ENCODE measurements at regions not wholly inside any gene's neighbourhood (a gene's known extent, or its start where the extent isn't known, plus 50 kb on each side); places are given as distances from the start of the nearest gene placed in this dataset.

DNA sequence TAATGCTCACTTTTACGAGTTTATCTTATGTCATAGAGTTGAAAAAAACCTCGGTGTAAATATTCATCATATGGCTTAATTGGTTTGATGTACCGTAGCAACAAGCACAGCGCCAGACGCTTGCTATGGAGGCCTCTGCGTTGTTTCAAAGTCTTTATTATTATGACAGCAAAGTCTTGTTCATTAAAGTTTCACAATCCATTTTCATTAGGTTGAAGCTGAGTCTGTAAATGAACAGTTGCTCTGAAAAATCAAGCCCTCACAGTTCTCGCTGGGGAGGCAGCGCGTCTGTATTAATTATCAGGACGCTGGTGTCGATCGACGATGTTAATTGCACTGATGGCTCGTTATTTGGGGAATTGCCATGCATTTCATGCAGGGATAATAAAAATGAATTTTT lies 185.6 kb downstream of the INSC start:
- no peak for DNase-seq (ENCODE audit: low spot score)
- TF ChIP-seq, protein P1, sequence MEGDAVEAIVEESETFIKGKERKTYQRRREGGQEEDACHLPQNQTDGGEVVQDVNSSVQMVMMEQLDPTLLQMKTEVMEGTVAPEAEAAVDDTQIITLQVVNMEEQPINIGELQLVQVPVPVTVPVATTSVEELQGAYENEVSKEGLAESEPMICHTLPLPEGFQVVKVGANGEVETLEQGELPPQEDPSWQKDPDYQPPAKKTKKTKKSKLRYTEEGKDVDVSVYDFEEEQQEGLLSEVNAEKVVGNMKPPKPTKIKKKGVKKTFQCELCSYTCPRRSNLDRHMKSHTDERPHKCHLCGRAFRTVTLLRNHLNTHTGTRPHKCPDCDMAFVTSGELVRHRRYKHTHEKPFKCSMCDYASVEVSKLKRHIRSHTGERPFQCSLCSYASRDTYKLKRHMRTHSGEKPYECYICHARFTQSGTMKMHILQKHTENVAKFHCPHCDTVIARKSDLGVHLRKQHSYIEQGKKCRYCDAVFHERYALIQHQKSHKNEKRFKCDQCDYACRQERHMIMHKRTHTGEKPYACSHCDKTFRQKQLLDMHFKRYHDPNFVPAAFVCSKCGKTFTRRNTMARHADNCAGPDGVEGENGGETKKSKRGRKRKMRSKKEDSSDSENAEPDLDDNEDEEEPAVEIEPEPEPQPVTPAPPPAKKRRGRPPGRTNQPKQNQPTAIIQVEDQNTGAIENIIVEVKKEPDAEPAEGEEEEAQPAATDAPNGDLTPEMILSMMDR (IDR thresholded peaks at IDR 0.05; ENCODE audit: extremely low read depth, insufficient read depth, missing control alignments), result no peak
- in situ Hi-C loops (cut with MboI; ENCODE audit: low pct_unique_long_range_greater_than_20kb, low sequenced_read_pairs, unreplicated experiment), result no loop called here

DNA sequence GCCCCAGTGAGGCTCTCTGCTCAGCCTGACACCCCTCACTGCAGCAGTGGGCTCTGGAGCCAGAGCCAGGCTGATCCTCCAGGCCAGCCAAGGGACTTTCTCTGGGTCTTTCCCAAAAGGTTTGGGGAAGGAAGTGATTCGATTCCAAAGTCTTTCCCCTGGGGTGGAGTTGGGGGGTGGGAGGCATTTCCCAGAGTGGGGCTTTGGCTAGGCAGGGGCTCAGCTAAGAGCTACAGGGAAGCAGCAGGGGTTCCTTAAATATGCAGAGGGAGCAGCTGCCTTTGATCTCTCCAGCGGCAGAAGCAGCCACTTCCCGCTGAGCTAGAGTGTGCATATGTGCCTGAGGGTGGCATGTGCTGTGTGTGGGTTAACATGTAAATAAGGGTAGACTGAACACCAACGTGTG lies 192.9 kb downstream of the INSC start:
- in situ Hi-C loops (cut with MboI; ENCODE audit: low pct_unique_long_range_greater_than_20kb, low sequenced_read_pairs, unreplicated experiment), result no loop called here
- DNase-seq (ENCODE audit: low spot score), result no peak
- TF ChIP-seq, protein P1 (IDR thresholded peaks at IDR 0.05; ENCODE audit: extremely low read depth, insufficient read depth, missing control alignments), result no peak

DNA sequence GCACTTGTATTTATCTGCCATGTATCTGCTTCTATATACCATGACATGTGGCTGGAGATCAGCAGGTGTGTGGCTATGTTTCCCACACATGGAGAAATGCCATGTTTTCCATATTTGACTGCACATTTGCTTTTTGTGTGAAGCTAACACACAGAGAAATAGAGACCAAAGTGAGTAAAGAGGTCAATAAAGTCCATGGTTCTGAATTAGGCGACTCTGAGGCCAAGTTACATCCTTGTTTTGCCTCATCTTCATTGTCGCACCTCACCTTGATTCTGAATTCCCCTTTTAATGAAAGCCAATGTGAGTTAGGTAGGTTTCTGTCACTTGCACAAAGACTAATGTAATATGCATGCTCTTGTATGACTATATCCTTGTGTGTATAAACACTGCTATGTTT lies 194.1 kb downstream of the INSC start:
- no peak for DNase-seq (ENCODE audit: low spot score)
- TF ChIP-seq, protein P1 (IDR thresholded peaks at IDR 0.05; ENCODE audit: extremely low read depth, insufficient read depth, missing control alignments), result no peak
- in situ Hi-C loops (cut with MboI; ENCODE audit: low pct_unique_long_range_greater_than_20kb, low sequenced_read_pairs, unreplicated experiment), result no loop called here

DNA sequence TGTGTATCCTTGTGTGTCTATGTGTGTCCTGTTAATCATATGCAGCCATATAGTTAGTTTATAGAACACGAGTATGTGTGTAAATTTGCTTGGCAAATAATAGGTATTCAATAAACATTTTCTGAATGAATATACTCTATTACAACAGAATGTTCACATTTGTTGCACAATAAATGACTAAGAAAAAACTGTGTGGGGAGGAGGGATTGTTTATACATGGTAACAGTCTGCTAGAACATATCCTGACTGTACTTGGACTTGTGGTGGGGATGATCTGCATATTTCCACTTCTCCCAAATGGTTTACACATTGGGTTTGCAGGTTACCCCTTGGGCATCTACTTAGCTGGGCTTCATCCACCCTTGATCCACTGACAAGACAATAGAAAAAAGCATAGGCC lies 194.6 kb downstream of the INSC start:
- in situ Hi-C loops (cut with MboI; ENCODE audit: low pct_unique_long_range_greater_than_20kb, low sequenced_read_pairs, unreplicated experiment), result no loop called here
- DNase-seq (ENCODE audit: low spot score), result no peak
- TF ChIP-seq, protein P1 (IDR thresholded peaks at IDR 0.05; ENCODE audit: extremely low read depth, insufficient read depth, missing control alignments), result no peak

DNA sequence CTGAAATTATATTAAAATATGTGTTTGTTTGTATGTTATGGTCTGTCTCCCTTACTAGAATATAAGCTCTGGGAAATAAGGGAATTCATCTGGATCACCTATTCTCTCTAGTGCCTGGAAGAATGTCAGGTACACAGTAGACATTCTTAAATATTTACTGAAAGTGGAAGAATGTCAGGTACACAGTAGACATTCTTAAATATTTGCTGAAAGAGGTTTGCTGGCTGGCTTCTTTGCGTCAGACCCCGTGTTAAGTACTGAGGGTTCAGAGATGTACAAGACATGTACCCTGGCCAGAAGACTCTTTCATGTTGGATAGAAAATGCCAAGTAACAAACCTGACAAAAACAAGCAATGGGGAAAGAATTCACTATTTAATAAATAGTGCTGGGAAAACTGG lies 199.1 kb downstream of the INSC start:
- in situ Hi-C loops (cut with MboI; ENCODE audit: low pct_unique_long_range_greater_than_20kb, low sequenced_read_pairs, unreplicated experiment), result no loop called here
- TF ChIP-seq, protein P1 (IDR thresholded peaks at IDR 0.05; ENCODE audit: extremely low read depth, insufficient read depth, missing control alignments), result no peak
- DNase-seq (ENCODE audit: low spot score), result no peak

DNA sequence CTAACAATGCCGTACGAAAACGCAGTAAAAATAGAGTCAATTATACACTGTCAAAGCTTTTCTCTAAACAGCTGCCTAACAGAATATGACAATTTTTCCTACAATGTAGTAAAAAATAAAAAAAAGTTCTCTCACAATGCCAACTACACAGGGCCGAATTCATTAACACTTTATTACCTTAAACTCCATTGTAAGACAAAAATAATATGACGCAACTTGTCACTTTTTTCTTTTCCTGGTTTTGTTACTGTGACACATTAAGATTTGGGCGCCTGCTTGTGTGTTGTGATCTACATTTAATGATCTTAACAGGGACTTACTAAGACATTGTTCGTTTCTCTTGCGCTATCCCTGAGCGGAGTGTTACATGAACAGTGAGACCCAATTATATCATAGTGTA lies 204.1 kb downstream of the INSC start:
- in situ Hi-C loops (cut with MboI; ENCODE audit: low pct_unique_long_range_greater_than_20kb, low sequenced_read_pairs, unreplicated experiment), result no loop called here
- DNase-seq (ENCODE audit: low spot score), result no peak
- TF ChIP-seq, protein P1 (IDR thresholded peaks at IDR 0.05; ENCODE audit: extremely low read depth, insufficient read depth, missing control alignments), result no peak

DNA sequence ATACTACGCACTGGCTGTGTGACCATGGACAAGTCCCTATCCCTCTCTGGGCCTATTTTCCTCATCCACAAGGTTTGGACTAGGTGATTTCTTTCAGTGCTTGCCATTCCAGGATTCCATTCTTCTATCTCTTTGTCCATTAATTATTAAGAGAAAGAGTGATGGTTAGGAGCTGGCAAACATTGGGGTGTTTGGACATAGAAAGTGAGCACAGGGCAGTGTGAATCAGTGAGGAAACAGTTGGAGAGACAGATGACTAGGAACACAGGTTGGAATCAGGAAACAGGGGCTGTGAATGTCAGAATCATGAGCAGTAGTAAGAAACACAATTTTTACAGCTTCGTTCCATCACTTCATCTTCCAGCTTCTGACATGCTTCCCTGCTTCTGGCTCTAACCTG lies 211.8 kb downstream of the INSC start:
- in situ Hi-C loops (cut with MboI; ENCODE audit: low pct_unique_long_range_greater_than_20kb, low sequenced_read_pairs, unreplicated experiment), result no loop called here

More for the DNA sequence above, 211.8 kb downstream of the INSC start:
- DNase-seq (ENCODE audit: low spot score), result no peak
- TF ChIP-seq, protein P1 (IDR thresholded peaks at IDR 0.05; ENCODE audit: extremely low read depth, insufficient read depth, missing control alignments), result no peak
